ENCODE measurements at regions not wholly inside any gene's neighbourhood (a gene's known extent, or its start where the extent isn't known, plus 50 kb on each side); places are given as distances from the start of the nearest gene placed in this dataset.
"Not testable (repeated sequence)": the region's sequence is repeated elsewhere in the genome, so short reads cannot be mapped to it uniquely, and the experiment has no call there.

DNA sequence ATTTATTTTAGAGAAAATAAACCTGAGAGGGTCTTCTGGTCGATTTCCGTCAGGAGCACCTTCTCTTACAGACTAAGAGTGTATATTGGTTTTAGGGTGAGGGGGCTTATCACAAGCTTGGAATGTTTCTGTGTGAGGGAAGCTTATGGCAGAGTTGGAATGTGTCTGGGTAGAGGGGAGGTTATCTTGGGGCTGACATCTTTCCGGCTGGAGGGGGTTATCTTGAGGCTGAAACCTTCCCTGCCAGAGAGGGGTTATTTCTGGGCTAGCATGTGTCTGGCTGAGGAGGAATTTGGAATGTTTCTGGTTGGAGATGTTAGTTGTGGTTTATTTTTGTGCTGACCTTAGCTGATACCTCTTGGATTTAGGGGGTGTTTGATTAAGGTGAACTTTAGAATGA, 1312.1 kb downstream of the ADGRL3 start:
- no peak overlapping the region for H3K9ac ChIP-seq (ENCODE audit: insufficient read length)
- H3K4me3 ChIP-seq, result no peak overlapping the region
- no peak for TF ChIP-seq FOXP2 (optimal IDR thresholded peaks at IDR 0.05; ENCODE audit: control extremely low read depth, extremely low read length, insufficient read depth)
- no peak for TF ChIP-seq EZH2 (IDR thresholded peaks at IDR 0.05)
- no peak for TF ChIP-seq POLR2AphosphoS5 (IDR thresholded peaks at IDR 0.05; ENCODE audit: borderline replicate concordance, low read depth, low read length)
- H3K27ac ChIP-seq, result no peak overlapping the region
- DNase-seq (ENCODE audit: low read depth, low spot score), result no peak
- H3K9me3 ChIP-seq (ENCODE audit: low read depth, low read length), result no peaks in the 10 kb centered on the region
- no peaks in the 10 kb centered on the region for H3K36me3 ChIP-seq (ENCODE audit: insufficient read depth, low read length)

DNA sequence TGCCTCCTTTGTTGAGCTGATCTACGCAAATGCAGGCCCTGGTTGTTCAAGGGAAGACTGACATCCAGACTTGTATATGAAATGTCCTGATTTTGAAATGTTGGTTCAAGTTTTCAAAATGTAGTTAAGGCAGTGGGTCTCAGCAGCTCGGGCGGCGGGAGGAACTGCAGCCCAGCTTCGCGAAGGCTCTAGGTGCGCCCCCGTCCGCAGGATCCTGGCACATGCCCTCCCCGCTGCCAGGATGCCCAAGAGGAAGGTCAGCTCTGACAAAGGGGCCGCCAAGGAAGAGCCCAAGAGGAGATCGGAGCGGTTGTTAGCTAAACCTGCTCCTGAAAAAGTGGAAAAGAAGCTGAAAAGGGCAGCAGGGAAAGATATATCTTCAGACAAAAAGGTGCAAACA, 1310.1 kb downstream of the ADGRL3 start:
- no peak overlapping the region for H3K4me3 ChIP-seq
- no peak overlapping the region for H3K9ac ChIP-seq (ENCODE audit: insufficient read length)
- H3K27ac ChIP-seq, result no peak overlapping the region
- no peaks in the 10 kb centered on the region for H3K9me3 ChIP-seq (ENCODE audit: low read depth, low read length)
- TF ChIP-seq POLR2AphosphoS5 (IDR thresholded peaks at IDR 0.05; ENCODE audit: borderline replicate concordance, low read depth, low read length) (no peak), FOXP2 (optimal IDR thresholded peaks at IDR 0.05; ENCODE audit: control extremely low read depth, extremely low read length, insufficient read depth) (no peak), EZH2 (IDR thresholded peaks at IDR 0.05) (no peak)
- no peaks in the 10 kb centered on the region for H3K36me3 ChIP-seq (ENCODE audit: insufficient read depth, low read length)
- no peak for DNase-seq (ENCODE audit: low read depth, low spot score)

DNA sequence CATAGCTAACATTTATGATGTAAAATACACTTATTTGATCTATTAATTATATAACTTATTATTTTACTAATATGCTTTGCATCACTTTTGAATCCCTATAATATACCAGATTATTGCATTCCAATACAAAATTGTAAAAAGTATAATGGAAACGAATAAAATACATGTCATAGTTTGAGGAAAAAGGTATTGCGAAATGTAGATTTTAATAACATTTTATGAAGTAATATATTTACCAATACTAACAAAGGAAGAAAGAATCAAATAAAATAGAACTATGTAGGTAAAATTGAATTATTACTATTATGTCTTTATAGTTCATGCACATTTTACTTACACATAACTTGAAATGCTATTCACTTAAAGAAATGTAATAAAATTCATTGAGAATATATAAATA, 1300.2 kb downstream of the ADGRL3 start:
- Histone ChIP-seq H3K27ac (no peak overlapping the region), H3K9me3 (ENCODE audit: low read depth, low read length) (no peaks in the 10 kb centered on the region), H3K9ac (ENCODE audit: insufficient read length) (no peak overlapping the region), H3K36me3 (ENCODE audit: insufficient read depth, low read length) (no peaks in the 10 kb centered on the region), H3K4me3 (no peak overlapping the region)
- no peak for DNase-seq (ENCODE audit: low read depth, low spot score)
- no peak for TF ChIP-seq POLR2AphosphoS5 (IDR thresholded peaks at IDR 0.05; ENCODE audit: borderline replicate concordance, low read depth, low read length)
- TF ChIP-seq FOXP2 (optimal IDR thresholded peaks at IDR 0.05; ENCODE audit: control extremely low read depth, extremely low read length, insufficient read depth), result no peak
- no peak for TF ChIP-seq EZH2 (IDR thresholded peaks at IDR 0.05)

DNA sequence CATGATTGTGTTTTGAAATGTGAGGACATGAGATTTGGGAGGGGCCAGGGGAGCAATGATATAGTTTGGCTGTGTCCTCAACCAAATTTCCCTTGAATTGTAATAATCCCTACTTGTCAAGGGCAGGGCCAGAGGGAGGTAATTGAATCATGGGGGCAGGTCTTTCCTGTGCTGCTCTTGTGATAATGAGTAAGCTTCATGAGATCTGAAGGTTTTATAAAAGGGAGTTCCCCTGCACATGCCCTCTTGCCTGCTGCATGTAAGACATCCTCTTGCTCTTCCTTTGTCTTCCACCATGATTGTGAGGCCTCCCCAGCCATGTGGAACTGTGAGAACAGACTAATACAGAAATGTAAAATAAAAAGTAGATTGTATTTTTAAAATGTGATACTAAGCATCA, 1294.9 kb downstream of the ADGRL3 start:
- no peak for DNase-seq (ENCODE audit: low read depth, low spot score)
- TF ChIP-seq EZH2 (IDR thresholded peaks at IDR 0.05) (no peak), FOXP2 (optimal IDR thresholded peaks at IDR 0.05; ENCODE audit: control extremely low read depth, extremely low read length, insufficient read depth) (no peak), POLR2AphosphoS5 (IDR thresholded peaks at IDR 0.05; ENCODE audit: borderline replicate concordance, low read depth, low read length) (no peak)
- no peak overlapping the region for H3K27ac ChIP-seq

DNA sequence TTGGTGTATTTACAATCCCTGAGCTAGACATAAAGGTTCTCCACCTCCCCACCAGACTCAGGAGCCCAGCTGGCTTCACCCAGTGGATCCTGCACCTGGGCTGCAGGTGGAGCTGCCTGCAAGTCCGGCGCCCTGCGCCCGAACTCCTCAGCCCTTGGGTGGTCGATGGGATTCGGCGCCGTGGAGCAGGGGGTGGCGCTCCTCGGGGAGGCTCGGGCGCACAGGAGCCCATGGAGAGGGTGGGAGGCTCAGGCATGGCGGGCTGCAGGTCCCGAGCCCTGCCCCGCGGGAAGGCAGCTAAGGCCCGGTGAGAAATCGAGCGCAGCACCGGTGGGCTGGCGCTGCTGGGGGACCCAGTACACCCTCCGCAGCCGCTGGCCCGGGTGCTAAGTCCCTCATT, 1291.6 kb downstream of the ADGRL3 start:
- H3K27ac ChIP-seq; H3K9ac ChIP-seq (ENCODE audit: insufficient read length); H3K4me3 ChIP-seq; H3K36me3 ChIP-seq (ENCODE audit: insufficient read depth, low read length); H3K9me3 ChIP-seq (ENCODE audit: low read depth, low read length); DNase-seq (ENCODE audit: low read depth, low spot score): not testable (repeated sequence)

More for the DNA sequence above, 1294.9 kb downstream of the ADGRL3 start:
- H3K36me3 ChIP-seq (ENCODE audit: insufficient read depth, low read length), result no peaks in the 10 kb centered on the region
- no peaks in the 10 kb centered on the region for H3K9me3 ChIP-seq (ENCODE audit: low read depth, low read length)
- no peak overlapping the region for H3K9ac ChIP-seq (ENCODE audit: insufficient read length)
- H3K4me3 ChIP-seq, result no peak overlapping the region

DNA sequence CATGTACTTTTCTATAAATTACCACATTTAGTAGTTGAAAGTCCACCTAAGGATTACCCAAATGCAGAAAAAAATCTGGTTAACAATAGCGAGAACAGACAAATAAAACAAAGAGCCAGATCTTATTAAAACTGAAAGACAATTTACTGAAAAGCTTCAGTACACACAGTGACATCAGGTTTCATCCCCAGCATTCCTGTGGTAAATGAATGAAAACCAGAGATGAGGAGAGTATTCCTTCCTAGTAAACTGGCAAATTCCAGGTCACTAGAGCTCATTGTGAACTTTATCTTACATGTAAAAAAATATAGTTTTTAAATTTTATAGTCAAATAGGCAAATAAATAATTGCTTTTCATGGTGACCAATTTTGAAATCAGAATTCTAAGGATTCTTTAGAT, 1290.5 kb downstream of the ADGRL3 start:
- H3K27ac ChIP-seq, result no peak overlapping the region
- H3K9ac ChIP-seq (ENCODE audit: insufficient read length), result no peak overlapping the region
- no peaks in the 10 kb centered on the region for H3K36me3 ChIP-seq (ENCODE audit: insufficient read depth, low read length)
- no peak for TF ChIP-seq POLR2AphosphoS5 (IDR thresholded peaks at IDR 0.05; ENCODE audit: borderline replicate concordance, low read depth, low read length)
- no peak for TF ChIP-seq FOXP2 (optimal IDR thresholded peaks at IDR 0.05; ENCODE audit: control extremely low read depth, extremely low read length, insufficient read depth)
- TF ChIP-seq EZH2 (IDR thresholded peaks at IDR 0.05), result no peak
- no peak overlapping the region for H3K4me3 ChIP-seq
- no peaks in the 10 kb centered on the region for H3K9me3 ChIP-seq (ENCODE audit: low read depth, low read length)
- no peak for DNase-seq (ENCODE audit: low read depth, low spot score)

DNA sequence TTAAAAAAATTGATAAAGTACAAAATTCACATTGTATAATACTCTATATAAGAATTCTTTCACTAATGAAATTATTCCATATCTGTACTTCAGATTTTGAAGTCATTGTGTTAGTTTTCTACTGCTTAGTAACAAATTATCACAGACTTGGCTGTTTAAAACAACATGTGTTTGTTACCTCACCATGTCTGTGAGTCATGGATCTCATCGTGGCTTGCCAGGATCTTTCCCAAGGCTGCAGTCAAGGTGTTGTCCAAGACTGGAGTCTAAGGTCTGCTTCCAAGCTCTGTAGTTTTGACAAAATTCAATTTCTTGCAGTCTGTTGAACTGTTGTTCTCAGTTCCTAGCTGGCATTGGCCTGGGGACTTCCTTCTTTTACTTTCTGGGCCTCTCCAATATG, 1286.9 kb downstream of the ADGRL3 start:
- H3K9ac ChIP-seq (ENCODE audit: insufficient read length), result no peak overlapping the region
- DNase-seq (ENCODE audit: low read depth, low spot score), result no peak
- H3K36me3 ChIP-seq (ENCODE audit: insufficient read depth, low read length), result no peaks in the 10 kb centered on the region
- TF ChIP-seq FOXP2 (optimal IDR thresholded peaks at IDR 0.05; ENCODE audit: control extremely low read depth, extremely low read length, insufficient read depth), result no peak
- TF ChIP-seq POLR2AphosphoS5 (IDR thresholded peaks at IDR 0.05; ENCODE audit: borderline replicate concordance, low read depth, low read length), result no peak
- no peak for TF ChIP-seq EZH2 (IDR thresholded peaks at IDR 0.05)
- no peak overlapping the region for H3K27ac ChIP-seq
- H3K9me3 ChIP-seq (ENCODE audit: low read depth, low read length), result no peaks in the 10 kb centered on the region
- no peak overlapping the region for H3K4me3 ChIP-seq

DNA sequence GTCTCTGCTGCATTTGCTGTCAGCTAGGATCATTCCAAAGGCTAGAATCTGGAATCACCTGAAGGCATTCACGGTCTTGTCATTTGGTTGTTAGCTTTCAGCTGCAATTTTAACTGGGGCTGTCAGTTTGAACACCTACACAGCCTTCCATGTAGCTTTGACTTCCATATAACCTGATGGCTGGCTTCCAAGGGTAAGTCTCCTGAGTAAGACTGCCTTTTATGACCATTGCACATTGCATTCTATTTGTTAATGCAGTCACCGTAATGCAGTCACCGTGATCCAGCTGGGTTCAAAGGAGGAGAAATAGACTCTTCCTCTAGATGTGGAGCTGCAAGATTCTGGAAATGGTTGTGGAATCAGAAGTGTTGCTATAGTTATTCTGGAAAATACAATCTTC, 1284.2 kb downstream of the ADGRL3 start:
- TF ChIP-seq POLR2AphosphoS5 (IDR thresholded peaks at IDR 0.05; ENCODE audit: borderline replicate concordance, low read depth, low read length), result no peak
- TF ChIP-seq FOXP2 (optimal IDR thresholded peaks at IDR 0.05; ENCODE audit: control extremely low read depth, extremely low read length, insufficient read depth), result no peak
- TF ChIP-seq EZH2 (IDR thresholded peaks at IDR 0.05), result no peak
- no peak for DNase-seq (ENCODE audit: low read depth, low spot score)
- no peak overlapping the region for H3K27ac ChIP-seq

DNA sequence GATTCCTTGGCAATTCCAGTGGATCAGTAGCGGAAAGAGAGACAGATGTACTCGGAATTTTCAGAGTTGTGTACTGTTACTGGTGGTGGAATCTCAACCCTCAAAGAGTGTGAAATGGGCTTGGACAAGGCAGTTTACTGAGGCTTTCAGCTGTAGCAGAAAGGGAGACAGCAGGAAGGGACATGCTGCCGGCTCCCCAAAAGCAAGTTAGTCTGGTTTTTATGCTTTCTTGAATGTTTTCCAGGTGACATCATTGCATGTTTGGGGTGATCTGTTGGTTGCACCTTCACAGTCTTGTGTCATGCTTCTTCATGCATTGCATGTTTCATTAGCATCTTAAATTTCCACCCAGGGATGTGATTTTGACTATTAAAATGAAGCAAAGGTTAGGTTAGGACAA, 1282.2 kb downstream of the ADGRL3 start:
- no peak overlapping the region for H3K9ac ChIP-seq (ENCODE audit: insufficient read length)

More for the DNA sequence above, 1284.2 kb downstream of the ADGRL3 start:
- H3K9ac ChIP-seq (ENCODE audit: insufficient read length), result no peak overlapping the region
- H3K9me3 ChIP-seq (ENCODE audit: low read depth, low read length), result no peaks in the 10 kb centered on the region
- no peaks in the 10 kb centered on the region for H3K36me3 ChIP-seq (ENCODE audit: insufficient read depth, low read length)
- H3K4me3 ChIP-seq, result no peak overlapping the region

More for the DNA sequence above, 1282.2 kb downstream of the ADGRL3 start:
- H3K27ac ChIP-seq, result no peak overlapping the region
- DNase-seq (ENCODE audit: low read depth, low spot score), result no peak
- TF ChIP-seq POLR2AphosphoS5 (IDR thresholded peaks at IDR 0.05; ENCODE audit: borderline replicate concordance, low read depth, low read length), result no peak
- TF ChIP-seq FOXP2 (optimal IDR thresholded peaks at IDR 0.05; ENCODE audit: control extremely low read depth, extremely low read length, insufficient read depth), result no peak
- no peak for TF ChIP-seq EZH2 (IDR thresholded peaks at IDR 0.05)
- H3K4me3 ChIP-seq, result no peak overlapping the region
- H3K9me3 ChIP-seq (ENCODE audit: low read depth, low read length), result no peaks in the 10 kb centered on the region
- no peaks in the 10 kb centered on the region for H3K36me3 ChIP-seq (ENCODE audit: insufficient read depth, low read length)

All from SK-N-MC (cell line).